Esophagus muscularis mucosa (tissue), 4 donors: ENCODE measurements at regions not wholly inside any gene's neighbourhood (a gene's known extent, or its start where the extent isn't known, plus 50 kb on each side); places are given as distances from the start of the nearest gene placed in this dataset.

Experiments
- DNase-seq: peaks from one replicate; pipeline ENCODE4 v3.0.0-alpha.2; 2017; ENCODE audit errors: extremely low spot score
- H3K27ac ChIP-seq, 4 donors: fragments of 200-600 bp; sonication (generic); replicated peaks in 1 of 4; 1 replicate in 3 of 4; 2 replicates in 1 of 4; pipeline ENCODE4 v1.5.1; 2016 to 2019; ENCODE audit warnings: mild to moderate bottlenecking in 1 of 4
- H3K27me3 ChIP-seq, 4 donors: fragments of 200-600 bp; sonication (generic); one replicate each; pipeline versions ENCODE4 v1.5.1 to v1.6.0; 2016 to 2019
- H3K36me3 ChIP-seq, 4 donors: fragments of 200-600 bp; sonication (generic); one replicate each; pipeline ENCODE4 v1.5.1; 2016 to 2019
- H3K4me1 ChIP-seq, 4 donors: fragments of 200-600 bp; sonication (generic); one replicate each; pipeline ENCODE4 v1.5.1; 2016 to 2019
- H3K4me3 ChIP-seq, 4 donors: fragments of 200-600 bp; sonication (generic); 1 replicate in 2 of 4; 2 replicates in 2 of 4; pipeline ENCODE4 v1.5.1; 2016 to 2019; ENCODE audit warnings: mild to moderate bottlenecking in 4 of 4, moderate library complexity in 1 of 4
- H3K9me3 ChIP-seq, 4 donors: fragments of 200-600 bp; sonication (generic); 1 replicate in 3 of 4; 2 replicates in 1 of 4; pipeline ENCODE4 v1.5.1; 2016 to 2019
- CTCF ChIP-seq, 3 experiments: fragments of 200-600 bp in 2 of 3; fragments of 450-650 bp in 1 of 3; sonication (generic) in 2 of 3; IDR thresholded peaks; one replicate each; pipeline ENCODE4 v1.5.1; 2017 to 2019; ENCODE audit warnings: antibody characterized with exemption in 3 of 3, mild to moderate bottlenecking in 2 of 3, moderate library complexity in 1 of 3
- EP300 ChIP-seq: sonication (generic); formaldehyde crosslinking; IDR thresholded peaks from one replicate; pipeline ENCODE4 v1.6.1; 2017; ENCODE audit warnings: antibody characterized with exemption
- POLR2A ChIP-seq: fragments of 450-650 bp; IDR thresholded peaks from one replicate; pipeline ENCODE4 v1.6.1; 2017; ENCODE audit warnings: antibody characterized with exemption, moderate library complexity, mild to moderate bottlenecking, low read depth
- POLR2AphosphoS5 ChIP-seq, 2 donors: sonication (generic); formaldehyde crosslinking; IDR thresholded peaks; one replicate each; pipeline ENCODE4 v1.6.1; 2017; ENCODE audit warnings: antibody characterized with exemption in 2 of 2
- WGBS: methylation state at CpG from one replicate; pipeline ENCODE4 v1.1.5; 2018; 5-methylcytosine and 5-hydroxymethylcytosine counted together
- intact Hi-C: fragments of 100-400 bp; cut with DNase I; formaldehyde crosslinking; loops from one replicate; pipeline ENCODE4 v1.15.1; 2023

GRCh38 chr15:94745371-94745770 lies 514.0 kb downstream of the MCTP2 start:
- no peak for DNase-seq
- H3K27ac ChIP-seq = no peak overlapping the region
- intact Hi-C loops = no loop called here
- no peak for TF ChIP-seq EP300
- no peak for TF ChIP-seq POLR2A
- no peak for TF ChIP-seq POLR2AphosphoS5 (IDR thresholded peaks at IDR 0.05)
- no peak for TF ChIP-seq CTCF (IDR thresholded peaks at IDR 0.05)
- 67% methylated on average over 7 of the region's 7 CpGs for WGBS
- H3K36me3 ChIP-seq = no peaks in the 10 kb centered on the region
- H3K27me3 ChIP-seq = no peaks in the 10 kb centered on the region
- no peak overlapping the region for H3K4me3 ChIP-seq
- peaks cover 0 to 5% (median 0%) of the 10 kb centered on the region in 4 donors for H3K4me1 ChIP-seq
- H3K9me3 ChIP-seq = no peaks in the 10 kb centered on the region

GRCh38 chr15:94747510-94747909 lies 516.1 kb downstream of the MCTP2 start:
- Histone ChIP-seq H3K4me1 (peaks cover 0 to 6% (median 0%) of the 10 kb centered on the region in 4 donors), H3K27ac (no peak overlapping the region), H3K27me3 (no peaks in the 10 kb centered on the region), H3K9me3 (no peaks in the 10 kb centered on the region), H3K36me3 (no peaks in the 10 kb centered on the region), H3K4me3 (no peak overlapping the region)
- intact Hi-C loops = no loop called here
- DNase-seq = no peak
- TF ChIP-seq POLR2AphosphoS5 (IDR thresholded peaks at IDR 0.05) (no peak), CTCF (IDR thresholded peaks at IDR 0.05) (no peak), EP300 (no peak), POLR2A (no peak)
- WGBS = 60% methylated on average over 3 of the region's 3 CpGs

DNA sequence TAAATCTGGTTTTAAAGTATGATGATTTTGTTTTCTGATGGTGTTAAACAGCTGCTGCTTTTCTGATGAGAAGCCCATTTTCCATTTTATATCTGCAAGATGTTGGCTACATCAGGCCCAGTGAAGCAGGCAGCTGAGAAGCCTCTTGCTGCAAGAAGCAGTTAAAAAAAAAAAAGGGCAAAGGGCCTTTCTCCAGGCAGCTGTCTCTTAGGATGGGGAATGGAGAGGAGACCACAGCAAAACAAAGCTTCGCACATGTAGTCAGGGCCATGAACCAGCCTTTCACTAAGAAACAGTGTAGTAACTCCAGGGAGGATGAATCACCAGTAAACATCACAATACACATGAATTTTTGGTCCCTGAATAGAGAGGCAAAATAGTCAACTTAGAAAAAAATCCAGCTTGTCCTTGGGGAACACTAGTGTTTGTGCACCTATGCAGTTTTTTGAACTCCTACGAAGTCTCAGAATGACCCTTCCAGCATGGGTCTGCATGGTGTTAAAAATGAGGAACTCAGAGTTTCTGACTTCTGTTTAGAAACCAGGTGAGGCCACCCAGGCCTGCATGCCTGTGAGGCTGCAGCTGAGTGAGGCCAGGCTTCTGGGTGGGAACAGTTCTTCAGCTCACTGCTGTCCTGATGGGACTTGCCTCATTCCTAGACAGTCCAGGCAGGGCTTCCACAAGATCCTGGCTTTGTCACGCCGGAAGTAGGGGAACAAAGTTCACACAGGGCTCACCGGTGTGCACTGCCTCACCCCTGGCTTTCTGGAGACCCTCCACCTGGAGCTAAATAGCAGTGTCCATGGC lies 518.7 kb downstream of the MCTP2 start:
- Histone ChIP-seq H3K9me3 (no peaks in the 10 kb centered on the region), H3K27me3 (no peaks in the 10 kb centered on the region), H3K4me3 (no peak overlapping the region), H3K36me3 (no peaks in the 10 kb centered on the region), H3K4me1 (peaks cover 0 to 6% (median 0%) of the 10 kb centered on the region in 4 donors), H3K27ac (no peak overlapping the region)
- TF ChIP-seq CTCF (IDR thresholded peaks at IDR 0.05) (no peak), POLR2AphosphoS5 (IDR thresholded peaks at IDR 0.05) (no peak), EP300 (no peak), POLR2A (no peak)
- WGBS = 79% methylated on average over 5 of the region's 5 CpGs
- intact Hi-C loops = no loop called here
- no peak for DNase-seq

- H3K27ac ChIP-seq = no peak overlapping the region
- WGBS = 89% methylated on average over 2 of the region's 2 CpGs
- H3K27me3 ChIP-seq = no peaks in the 10 kb centered on the region
- DNase-seq = no peak
- TF ChIP-seq CTCF (IDR thresholded peaks at IDR 0.05) (no peak), EP300 (no peak), POLR2AphosphoS5 (IDR thresholded peaks at IDR 0.05) (no peak)
- intact Hi-C loops = no loop called here
- H3K4me1 ChIP-seq = no peaks in the 10 kb centered on the region
- H3K9me3 ChIP-seq = no peaks in the 10 kb centered on the region
- no peaks in the 10 kb centered on the region for H3K36me3 ChIP-seq
- H3K4me3 ChIP-seq = no peak overlapping the region
These were observed 529.0 kb downstream of the MCTP2 start for GRCh38 chr15:94760348-94760747.

DNA sequence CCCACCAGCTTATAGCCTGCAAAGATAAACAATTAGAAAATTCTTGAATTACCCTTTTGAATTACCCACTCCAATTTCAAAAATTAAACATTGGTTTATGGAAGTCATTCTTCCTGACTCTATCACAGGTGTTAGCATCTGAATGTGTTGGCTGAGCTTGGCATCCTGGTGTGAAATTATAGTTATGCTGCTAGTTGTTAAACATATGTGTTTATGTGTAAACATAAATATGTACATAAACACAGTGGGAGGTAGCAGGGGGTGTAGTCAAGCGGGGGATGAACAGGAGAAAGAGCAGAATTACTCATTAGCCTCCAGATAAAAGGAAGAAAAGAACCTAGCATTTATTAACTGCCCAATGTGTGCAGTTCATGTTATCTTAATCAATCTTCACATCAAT lies 530.2 kb downstream of the MCTP2 start:
- no peaks in the 10 kb centered on the region for H3K36me3 ChIP-seq
- no peaks in the 10 kb centered on the region for H3K27me3 ChIP-seq
- no peak for DNase-seq
- no peak overlapping the region for H3K4me3 ChIP-seq
- no peak for TF ChIP-seq EP300
- no peak for TF ChIP-seq POLR2A
- TF ChIP-seq CTCF (IDR thresholded peaks at IDR 0.05) = no peak
- no peak for TF ChIP-seq POLR2AphosphoS5 (IDR thresholded peaks at IDR 0.05)
- H3K27ac ChIP-seq = no peak overlapping the region
- intact Hi-C loops = no loop called here
- no peaks in the 10 kb centered on the region for H3K9me3 ChIP-seq
- no peaks in the 10 kb centered on the region for H3K4me1 ChIP-seq
- WGBS = 41% methylated on average over 1 of the region's 1 CpG
